ENCODE measurements at regions not wholly inside any gene's neighbourhood (a gene's known extent, or its start where the extent isn't known, plus 50 kb on each side); places are given as distances from the start of the nearest gene placed in this dataset.

- Mint-ChIP-seq H3K4me3 (no peak overlapping the region), H3K4me1 (ENCODE audit: low read depth) (no peaks in the 10 kb centered on the region), H3K27me3 (ENCODE audit: low read depth) (no peaks in the 10 kb centered on the region)
Measured at GRCh38 chr13:65488606-65489005, 1741.5 kb downstream of the PCDH9 start.

DNA sequence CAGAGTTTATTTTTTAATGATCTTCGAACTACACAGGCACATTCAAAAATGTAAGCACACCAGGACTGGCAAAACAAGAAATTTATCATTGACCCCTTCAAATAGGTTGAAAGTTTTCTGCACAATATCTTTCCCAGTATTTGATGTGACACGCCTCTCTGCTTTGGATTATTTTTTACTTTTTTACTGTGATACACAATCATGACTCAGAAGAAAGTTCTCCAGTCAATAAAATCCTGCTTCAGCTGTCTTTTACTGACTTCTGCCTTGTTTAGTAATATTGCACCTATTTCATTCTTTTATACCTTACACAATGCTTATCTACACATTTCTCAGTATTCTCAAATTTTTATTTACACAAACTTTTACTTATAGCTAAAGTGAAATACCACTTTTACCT, 1750.4 kb downstream of the PCDH9 start:
- H3K27ac Mint-ChIP-seq = no peak overlapping the region
- DNase-seq (ENCODE audit: low spot score) = no peak
- no peak overlapping the region for H3K4me3 Mint-ChIP-seq
- no peaks in the 10 kb centered on the region for H3K27me3 Mint-ChIP-seq (ENCODE audit: low read depth)
- H3K9me3 Mint-ChIP-seq = peaks cover 42% of the 10 kb centered on the region
- no peaks in the 10 kb centered on the region for H3K36me3 Mint-ChIP-seq (ENCODE audit: low read depth)
- no peaks in the 10 kb centered on the region for H3K4me1 Mint-ChIP-seq (ENCODE audit: low read depth)

More at GRCh38 chr13:65488606-65489005, 1741.5 kb downstream of the PCDH9 start:
- Mint-ChIP-seq H3K36me3 (ENCODE audit: low read depth) (no peaks in the 10 kb centered on the region), H3K27ac (no peak overlapping the region), H3K9me3 (peaks cover 48% of the 10 kb centered on the region)
- no peak for DNase-seq (ENCODE audit: low spot score)

DNA sequence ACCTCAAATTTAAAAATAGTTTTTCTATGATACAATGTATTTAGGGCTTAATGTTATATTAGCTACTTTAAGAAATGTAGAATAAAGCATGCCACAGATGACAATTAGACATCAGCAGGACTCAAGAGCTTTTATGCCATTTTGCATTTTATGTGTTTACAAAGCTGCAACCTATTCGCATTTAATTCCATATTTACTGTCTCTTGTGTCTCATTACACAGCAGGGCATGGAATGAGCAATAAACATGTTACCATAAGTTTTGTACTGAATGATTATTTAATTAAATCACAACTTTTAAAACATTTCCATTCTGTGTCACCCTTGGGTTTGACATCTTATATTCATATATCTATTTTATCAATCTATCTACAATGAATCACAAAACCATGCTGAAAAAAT, 1756.9 kb downstream of the PCDH9 start:
- H3K27ac Mint-ChIP-seq = no peak overlapping the region
- no peaks in the 10 kb centered on the region for H3K4me1 Mint-ChIP-seq (ENCODE audit: low read depth)
- no peak for DNase-seq (ENCODE audit: low spot score)
- H3K36me3 Mint-ChIP-seq (ENCODE audit: low read depth) = no peaks in the 10 kb centered on the region
- H3K4me3 Mint-ChIP-seq = no peak overlapping the region
- peaks cover 31% of the 10 kb centered on the region for H3K9me3 Mint-ChIP-seq
- no peaks in the 10 kb centered on the region for H3K27me3 Mint-ChIP-seq (ENCODE audit: low read depth)

GRCh38 chr13:65472336-65472735, 1757.8 kb downstream of the PCDH9 start:
- H3K27me3 Mint-ChIP-seq (ENCODE audit: low read depth) = no peaks in the 10 kb centered on the region
- H3K27ac Mint-ChIP-seq = no peak overlapping the region
- H3K36me3 Mint-ChIP-seq (ENCODE audit: low read depth) = no peaks in the 10 kb centered on the region
- H3K4me1 Mint-ChIP-seq (ENCODE audit: low read depth) = no peaks in the 10 kb centered on the region
- H3K9me3 Mint-ChIP-seq = peaks cover 31% of the 10 kb centered on the region
- DNase-seq (ENCODE audit: low spot score) = no peak
- H3K4me3 Mint-ChIP-seq = no peak overlapping the region

DNA sequence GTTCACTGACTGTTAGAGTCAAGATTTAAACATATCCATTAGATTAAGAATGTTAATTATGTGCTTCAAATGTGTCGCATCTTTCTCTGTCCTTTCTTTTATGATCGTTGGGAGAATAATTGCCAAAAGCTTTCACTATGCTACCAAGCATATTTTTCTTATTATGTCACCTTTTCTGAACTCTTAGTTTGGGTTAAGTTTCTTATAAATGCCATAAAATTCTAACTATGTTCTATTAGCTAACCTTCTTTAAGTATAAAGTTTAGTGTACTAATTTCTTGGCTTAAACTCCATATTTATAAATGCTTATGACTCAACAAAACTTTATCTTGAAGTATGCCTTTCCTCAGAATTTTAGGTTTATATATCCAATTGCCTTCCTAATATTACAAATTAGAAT, 1759.4 kb downstream of the PCDH9 start:
- Mint-ChIP-seq H3K4me1 (ENCODE audit: low read depth) (no peaks in the 10 kb centered on the region), H3K27ac (no peak overlapping the region), H3K9me3 (peaks cover 42% of the 10 kb centered on the region), H3K27me3 (ENCODE audit: low read depth) (no peaks in the 10 kb centered on the region), H3K4me3 (no peak overlapping the region), H3K36me3 (ENCODE audit: low read depth) (no peaks in the 10 kb centered on the region)
- DNase-seq (ENCODE audit: low spot score) = no peak

DNA sequence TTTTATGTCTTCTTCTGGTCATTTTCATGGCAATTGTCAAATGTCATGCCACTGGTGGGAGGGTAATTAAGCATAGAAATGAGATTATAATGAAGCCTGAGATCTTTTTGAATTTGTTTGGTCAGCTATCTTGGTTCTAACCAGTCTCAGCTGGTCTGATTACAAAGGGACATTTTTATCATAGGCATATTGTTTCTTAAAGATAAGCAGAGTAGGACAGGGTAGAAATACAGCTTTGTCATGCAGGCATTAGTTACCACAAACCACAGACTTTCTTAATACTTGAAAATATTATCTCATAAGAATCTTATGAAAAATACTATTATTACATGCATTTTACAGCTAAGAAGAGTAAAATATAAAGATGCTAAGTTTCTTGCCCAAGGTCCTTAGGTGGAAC, 1761.5 kb downstream of the PCDH9 start:
- peaks cover 40% of the 10 kb centered on the region for H3K9me3 Mint-ChIP-seq
- no peak overlapping the region for H3K27ac Mint-ChIP-seq
- no peaks in the 10 kb centered on the region for H3K27me3 Mint-ChIP-seq (ENCODE audit: low read depth)
- no peak overlapping the region for H3K4me3 Mint-ChIP-seq
- no peaks in the 10 kb centered on the region for H3K4me1 Mint-ChIP-seq (ENCODE audit: low read depth)
- H3K36me3 Mint-ChIP-seq (ENCODE audit: low read depth) = no peaks in the 10 kb centered on the region
- no peak for DNase-seq (ENCODE audit: low spot score)

DNA sequence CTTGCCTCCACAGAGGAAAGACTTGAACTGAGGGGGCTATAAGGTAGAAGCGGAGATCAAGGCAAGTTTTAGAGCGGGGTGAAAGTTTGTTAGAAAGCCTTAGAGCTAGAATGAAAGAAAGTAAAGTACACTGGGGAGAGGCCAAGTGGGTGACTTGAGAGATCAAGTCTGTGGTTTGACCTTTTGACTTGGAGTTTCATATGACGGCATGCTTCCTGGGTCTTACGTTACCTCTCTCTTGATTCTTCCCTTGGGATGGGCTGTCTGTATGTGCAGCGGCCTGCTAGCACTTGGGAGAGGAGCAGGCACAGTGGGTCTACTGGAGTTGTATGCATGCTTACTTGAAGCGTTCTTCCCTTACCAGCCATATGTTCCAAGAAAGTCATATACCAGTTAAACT, 1768.5 kb downstream of the PCDH9 start:
- Mint-ChIP-seq H3K36me3 (ENCODE audit: low read depth) (no peaks in the 10 kb centered on the region), H3K4me3 (no peak overlapping the region), H3K4me1 (ENCODE audit: low read depth) (no peaks in the 10 kb centered on the region), H3K9me3 (peaks cover 37% of the 10 kb centered on the region), H3K27me3 (ENCODE audit: low read depth) (no peaks in the 10 kb centered on the region), H3K27ac (no peak overlapping the region)
- no peak for DNase-seq (ENCODE audit: low spot score)

DNA sequence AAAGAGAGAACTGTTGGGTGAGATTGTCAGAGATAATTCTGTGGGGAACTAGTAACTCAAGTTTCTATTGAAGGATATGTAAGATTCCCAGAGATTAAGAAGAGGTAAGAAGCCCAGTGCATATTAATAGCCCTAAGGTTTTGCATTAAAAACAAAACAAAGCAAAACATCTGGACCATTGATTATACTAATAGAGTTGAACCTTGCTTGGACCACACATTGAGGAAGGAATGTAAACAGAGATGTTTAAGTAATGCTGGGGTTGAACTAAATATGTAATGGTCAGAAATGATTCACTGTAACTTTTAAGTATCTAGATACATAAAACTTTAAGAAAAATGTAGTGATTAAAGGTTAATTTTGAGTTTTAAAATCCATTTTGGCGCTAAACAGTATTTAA, 1770.0 kb downstream of the PCDH9 start:
- Mint-ChIP-seq H3K4me3 (no peak overlapping the region), H3K36me3 (ENCODE audit: low read depth) (no peaks in the 10 kb centered on the region), H3K27ac (no peak overlapping the region), H3K9me3 (peaks cover 22% of the 10 kb centered on the region), H3K4me1 (ENCODE audit: low read depth) (no peaks in the 10 kb centered on the region), H3K27me3 (ENCODE audit: low read depth) (no peaks in the 10 kb centered on the region)
- no peak for DNase-seq (ENCODE audit: low spot score)

- Mint-ChIP-seq H3K4me3 (no peak overlapping the region), H3K9me3 (peaks cover 21% of the 10 kb centered on the region), H3K36me3 (ENCODE audit: low read depth) (no peaks in the 10 kb centered on the region), H3K27ac (no peak overlapping the region), H3K4me1 (ENCODE audit: low read depth) (no peaks in the 10 kb centered on the region), H3K27me3 (ENCODE audit: low read depth) (no peaks in the 10 kb centered on the region)
- no peak for DNase-seq (ENCODE audit: low spot score)
Measured at GRCh38 chr13:65456150-65456912, 1773.8 kb downstream of the PCDH9 start.

GRCh38 chr13:65454403-65454802, 1775.7 kb downstream of the PCDH9 start:
- Mint-ChIP-seq H3K9me3 (peaks cover 14% of the 10 kb centered on the region), H3K4me3 (no peak overlapping the region), H3K27ac (no peak overlapping the region), H3K27me3 (ENCODE audit: low read depth) (no peaks in the 10 kb centered on the region), H3K36me3 (ENCODE audit: low read depth) (no peaks in the 10 kb centered on the region), H3K4me1 (ENCODE audit: low read depth) (no peaks in the 10 kb centered on the region)
- no peak for DNase-seq (ENCODE audit: low spot score)

DNA sequence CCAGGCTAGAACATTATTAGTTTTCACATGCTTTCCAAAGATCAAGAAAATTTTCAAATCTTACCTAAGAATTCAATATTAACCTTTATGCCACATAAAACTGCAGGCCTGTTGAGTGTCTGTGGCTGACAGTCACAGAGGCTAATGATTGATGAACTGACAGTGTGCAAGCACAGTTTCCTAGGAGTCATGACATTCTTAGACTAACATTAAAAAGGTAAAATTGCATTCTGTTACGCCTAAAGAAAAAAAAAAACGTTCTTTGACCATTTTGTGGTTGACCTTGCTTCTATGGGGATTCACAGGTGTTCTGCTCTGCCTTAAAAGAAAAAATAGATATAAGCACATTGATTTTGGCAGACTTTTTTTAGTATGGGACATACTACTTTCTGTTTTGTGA, 1776.2 kb downstream of the PCDH9 start:
- DNase-seq (ENCODE audit: low spot score) = no peak
- no peaks in the 10 kb centered on the region for H3K27me3 Mint-ChIP-seq (ENCODE audit: low read depth)
- H3K9me3 Mint-ChIP-seq = peaks cover 14% of the 10 kb centered on the region
- no peak overlapping the region for H3K27ac Mint-ChIP-seq
- no peaks in the 10 kb centered on the region for H3K4me1 Mint-ChIP-seq (ENCODE audit: low read depth)
- no peak overlapping the region for H3K4me3 Mint-ChIP-seq
- H3K36me3 Mint-ChIP-seq (ENCODE audit: low read depth) = no peaks in the 10 kb centered on the region

DNA sequence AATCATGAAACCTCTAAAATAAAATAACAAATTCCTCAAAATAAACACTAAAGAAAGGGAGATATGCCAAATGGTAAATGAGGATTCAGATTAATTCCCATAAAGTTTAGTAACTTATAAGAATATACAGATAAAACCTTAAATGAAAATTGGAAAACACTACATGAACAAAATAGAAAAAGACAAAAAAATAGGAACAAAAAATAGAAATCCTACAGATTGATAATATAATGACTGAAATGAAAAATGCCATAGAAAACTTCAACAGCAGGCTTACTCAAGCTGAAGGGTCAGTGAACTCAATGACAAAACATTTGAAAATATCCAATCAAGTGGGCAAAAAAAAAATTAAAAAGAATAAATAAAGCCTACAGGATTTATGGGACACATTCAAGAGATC, 1784.8 kb downstream of the PCDH9 start:
- H3K9me3 Mint-ChIP-seq = peaks cover 51% of the 10 kb centered on the region
- H3K36me3 Mint-ChIP-seq (ENCODE audit: low read depth) = no peaks in the 10 kb centered on the region

GRCh38 chr13:65435590-65435989, 1794.5 kb downstream of the PCDH9 start:
- Mint-ChIP-seq H3K4me1 (ENCODE audit: low read depth) (no peaks in the 10 kb centered on the region), H3K4me3 (no peak overlapping the region), H3K27me3 (ENCODE audit: low read depth) (no peaks in the 10 kb centered on the region), H3K9me3 (peaks cover 51% of the 10 kb centered on the region), H3K27ac (no peak overlapping the region), H3K36me3 (ENCODE audit: low read depth) (no peaks in the 10 kb centered on the region)
- DNase-seq (ENCODE audit: low spot score) = no peak

More for the DNA sequence above, 1784.8 kb downstream of the PCDH9 start:
- Mint-ChIP-seq H3K27ac (no peak overlapping the region), H3K4me1 (ENCODE audit: low read depth) (no peaks in the 10 kb centered on the region), H3K27me3 (ENCODE audit: low read depth) (no peaks in the 10 kb centered on the region), H3K4me3 (no peak overlapping the region)
- no peak for DNase-seq (ENCODE audit: low spot score)

DNA sequence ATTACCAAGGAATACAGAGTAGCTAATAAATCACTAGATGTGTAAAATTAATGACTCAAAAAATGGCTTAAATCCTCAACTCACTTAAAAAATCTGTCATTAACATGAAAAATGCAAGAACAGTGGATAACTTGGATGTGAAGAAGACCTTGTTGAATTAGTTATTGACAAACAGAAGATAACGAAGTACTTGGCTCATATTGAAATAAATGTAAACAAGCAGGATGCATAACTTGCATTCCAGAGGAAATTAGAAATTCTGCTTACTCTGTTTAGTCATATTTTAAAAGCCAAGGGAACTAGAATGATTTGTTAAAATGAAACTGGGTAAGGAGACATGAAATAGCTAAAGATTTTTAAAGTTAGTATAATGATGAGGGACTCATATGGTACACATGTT, 1812.2 kb downstream of the PCDH9 start:
- Mint-ChIP-seq H3K36me3 (ENCODE audit: low read depth) (no peaks in the 10 kb centered on the region), H3K4me3 (no peak overlapping the region), H3K27ac (no peak overlapping the region), H3K27me3 (ENCODE audit: low read depth) (no peaks in the 10 kb centered on the region), H3K9me3 (peaks cover 52% of the 10 kb centered on the region), H3K4me1 (ENCODE audit: low read depth) (no peaks in the 10 kb centered on the region)
- DNase-seq (ENCODE audit: low spot score) = no peak

GRCh38 chr13:65416784-65417183, 1813.4 kb downstream of the PCDH9 start:
- H3K4me3 Mint-ChIP-seq = no peak overlapping the region
- H3K9me3 Mint-ChIP-seq = peaks cover 46% of the 10 kb centered on the region
- no peaks in the 10 kb centered on the region for H3K4me1 Mint-ChIP-seq (ENCODE audit: low read depth)
- no peaks in the 10 kb centered on the region for H3K36me3 Mint-ChIP-seq (ENCODE audit: low read depth)
- no peak overlapping the region for H3K27ac Mint-ChIP-seq
- no peaks in the 10 kb centered on the region for H3K27me3 Mint-ChIP-seq (ENCODE audit: low read depth)
- no peak for DNase-seq (ENCODE audit: low spot score)
